Erythroblast (primary cell): ENCODE measurements at regions not wholly inside any gene's neighbourhood (a gene's known extent, or its start where the extent isn't known, plus 50 kb on each side); places are given as distances from the start of the nearest gene placed in this dataset.
"Not testable (repeated sequence)": the region's sequence is repeated elsewhere in the genome, so short reads cannot be mapped to it uniquely, and the experiment has no call there.

ENCODE experiments used
- GATA1 ChIP-seq: IDR thresholded peaks from 2 replicates; pipeline ENCODE4 v1.6.1; 2011; ENCODE audit warnings: low read depth, mild to moderate bottlenecking, control low read depth, low read length, moderate library complexity
- POLR2A ChIP-seq: IDR thresholded peaks from 2 replicates; pipeline ENCODE4 v1.6.1; 2011; ENCODE audit warnings: mild to moderate bottlenecking, low read length

GRCh38 chr20:47983642-47984041, 198.4 kb upstream of the SULF2 start:
- TF ChIP-seq POLR2A, GATA1: not testable (repeated sequence)
